H9 (cell line): ENCODE measurements at regions not wholly inside any gene's neighbourhood (a gene's known extent, or its start where the extent isn't known, plus 50 kb on each side); places are given as distances from the start of the nearest gene placed in this dataset.

Source experiments
- DNase-seq: peaks from one replicate; pipeline ENCODE4 v3.0.0-alpha.2; 2017
- H2AFZ ChIP-seq: one replicate; pipeline ENCODE4 v1.6.1; 2013; ENCODE audit warnings: mild to moderate bottlenecking, low read length, control low read depth, moderate library complexity
- H2AK5ac ChIP-seq: 2 replicates; pipeline ENCODE4 v1.6.1; 2013; ENCODE audit warnings: low read length, control low read depth, mixed read lengths; ENCODE audit not compliant: insufficient read length
- H2BK120ac ChIP-seq: one replicate; pipeline ENCODE4 v1.6.1; 2013; ENCODE audit warnings: low read depth, mild to moderate bottlenecking, low read length, control low read depth, inconsistent platforms; ENCODE audit not compliant: poor library complexity, severe bottlenecking
- H2BK12ac ChIP-seq: 2 replicates; pipeline ENCODE4 v1.6.1; 2013; ENCODE audit warnings: low read length, control low read depth, mixed read lengths, low read depth; ENCODE audit not compliant: insufficient read length
- H2BK15ac ChIP-seq: 2 replicates; pipeline ENCODE4 v1.6.1; 2013; ENCODE audit warnings: low read depth, low read length, control low read depth
- H2BK20ac ChIP-seq: one replicate; pipeline ENCODE4 v1.6.1; 2013; ENCODE audit warnings: low read depth, mild to moderate bottlenecking, low read length, control low read depth, inconsistent platforms; ENCODE audit not compliant: poor library complexity, severe bottlenecking
- H2BK5ac ChIP-seq: 2 replicates; pipeline ENCODE4 v1.6.1; 2013; ENCODE audit warnings: low read length, control low read depth, mixed read lengths; ENCODE audit not compliant: insufficient read length
- H3K14ac ChIP-seq: 2 replicates; pipeline ENCODE4 v1.6.1; 2013; ENCODE audit warnings: low read length, control low read depth; ENCODE audit not compliant: insufficient read depth
- H3K18ac ChIP-seq: 2 replicates; pipeline ENCODE4 v1.6.1; 2013; ENCODE audit warnings: low read depth, mild to moderate bottlenecking, mixed read lengths, low read length, control low read depth; ENCODE audit not compliant: insufficient read length
- H3K23ac ChIP-seq: 2 replicates; pipeline ENCODE4 v1.6.1; 2013; ENCODE audit warnings: low read length, control low read depth, mixed read lengths, low read depth; ENCODE audit not compliant: insufficient read length
- H3K23me2 ChIP-seq: 2 replicates; pipeline ENCODE4 v1.6.1; 2013; ENCODE audit warnings: low read depth, mild to moderate bottlenecking, mixed read lengths, low read length, control low read depth; ENCODE audit not compliant: insufficient read length, poor library complexity, severe bottlenecking
- H3K27ac ChIP-seq: 2 replicates; pipeline ENCODE4 v1.5.1; 2013; ENCODE audit warnings: low read length, control low read depth, mixed read lengths, low read depth; ENCODE audit not compliant: insufficient read length
- H3K27me3 ChIP-seq: 2 replicates; pipeline ENCODE4 v1.6.1; 2013; ENCODE audit warnings: low read length, control low read depth, inconsistent platforms; ENCODE audit not compliant: insufficient read depth
- H3K4ac ChIP-seq: 2 replicates; pipeline ENCODE4 v1.6.1; 2013; ENCODE audit warnings: low read depth, mild to moderate bottlenecking, control low read depth, inconsistent platforms, low read length, moderate library complexity
- H3K4me1 ChIP-seq: 2 replicates; pipeline ENCODE4 v1.6.1; 2013; ENCODE audit warnings: low read length, control low read depth, inconsistent platforms; ENCODE audit not compliant: insufficient read depth
- H3K4me2 ChIP-seq: 2 replicates; pipeline ENCODE4 v1.6.1; 2013; ENCODE audit warnings: low read length, control low read depth, mixed read lengths; ENCODE audit not compliant: insufficient read length, insufficient read depth
- H3K56ac ChIP-seq: 2 replicates; pipeline ENCODE4 v1.6.1; 2013; ENCODE audit warnings: low read depth, mild to moderate bottlenecking, mixed read lengths, low read length, control low read depth; ENCODE audit not compliant: insufficient read length
- H3K79me1 ChIP-seq: 2 replicates; pipeline ENCODE4 v1.6.1; 2013; ENCODE audit warnings: low read depth, mild to moderate bottlenecking, moderate library complexity, low read length, control low read depth, inconsistent platforms; ENCODE audit not compliant: insufficient read depth, poor library complexity, severe bottlenecking
- H3K79me2 ChIP-seq: 2 replicates; pipeline ENCODE4 v1.6.1; 2013; ENCODE audit warnings: low read length, control low read depth, inconsistent platforms; ENCODE audit not compliant: insufficient read depth
- H3K9ac ChIP-seq: 2 replicates; pipeline ENCODE4 v1.6.1; 2013; ENCODE audit warnings: low read length, control low read depth, mixed read lengths; ENCODE audit not compliant: insufficient read length; ENCODE audit errors: extremely low read depth
- H3K9me3 ChIP-seq: one replicate; pipeline ENCODE4 v1.6.1; 2013; ENCODE audit warnings: low read depth, low read length, inconsistent platforms; ENCODE audit not compliant: control insufficient read depth
- H3T11ph ChIP-seq: one replicate; pipeline ENCODE4 v1.6.1; 2013; ENCODE audit warnings: mild to moderate bottlenecking, low read length, control low read depth, inconsistent platforms
- H4K20me1 ChIP-seq: one replicate; pipeline ENCODE4 v1.6.1; 2013; ENCODE audit not compliant: control insufficient read depth, insufficient read length, insufficient read depth
- H4K5ac ChIP-seq: 2 replicates; pipeline ENCODE4 v1.6.1; 2013; ENCODE audit warnings: low read depth, mild to moderate bottlenecking, mixed read lengths, low read length, control low read depth; ENCODE audit not compliant: insufficient read length
- H4K8ac ChIP-seq: replicated peaks from 2 replicates; pipeline ENCODE4 v1.6.1; 2013; ENCODE audit warnings: low read length, control low read depth, mixed read lengths, low read depth; ENCODE audit not compliant: insufficient read length
- H4K91ac ChIP-seq: 2 replicates; pipeline ENCODE4 v1.6.1; 2013; ENCODE audit warnings: low read depth, mild to moderate bottlenecking, moderate library complexity, mixed read lengths, low read length, control low read depth; ENCODE audit not compliant: insufficient read length
- H3K27ac Mint-ChIP-seq, 3 experiments: 2 replicates in 2 of 3; 3 replicates in 1 of 3; pipeline ENCODE4 v1.8.0; 2020 to 2021; ENCODE audit warnings: mixed read lengths in 3 of 3, mild to moderate bottlenecking in 1 of 3, moderate library complexity in 1 of 3
- H3K27me3 Mint-ChIP-seq: 2 replicates; pipeline ENCODE4 v1.8.0; 2021; ENCODE audit warnings: low read depth, mild to moderate bottlenecking, moderate library complexity, mixed read lengths
- H3K36me3 Mint-ChIP-seq, 3 experiments: 2 replicates in 2 of 3; 3 replicates in 1 of 3; pipeline ENCODE4 v1.8.0; 2020 to 2021; ENCODE audit warnings: low read depth in 3 of 3, mixed read lengths in 3 of 3; ENCODE audit not compliant: insufficient read depth in 1 of 3
- H3K4me1 Mint-ChIP-seq, 2 experiments: 2 replicates each; pipeline ENCODE4 v1.8.0; 2020; ENCODE audit warnings: mixed read lengths in 2 of 2
- H3K4me3 Mint-ChIP-seq, 2 experiments: 2 replicates in 1 of 2; 3 replicates in 1 of 2; pipeline ENCODE4 v1.8.0; 2020 to 2021; ENCODE audit warnings: mild to moderate bottlenecking in 2 of 2, mixed read lengths in 2 of 2, moderate library complexity in 1 of 2
- H3K9me3 Mint-ChIP-seq, 2 experiments: 2 replicates in 1 of 2; 3 replicates in 1 of 2; pipeline ENCODE4 v1.8.0; 2020; ENCODE audit warnings: mild to moderate bottlenecking in 2 of 2, mixed read lengths in 2 of 2, moderate library complexity in 1 of 2
- WGBS: extraction: QIAGEN DNeasy Blood & Tissue Kit; methylation state at CpG from one replicate; pipeline ENCODE4 v1.1.7; 2013; ENCODE audit warnings: missing lambda C conversion rate, low lambda C conversion rate, mixed read lengths; ENCODE audit not compliant: insufficient read length; ENCODE audit errors: extremely low coverage; 5-methylcytosine and 5-hydroxymethylcytosine counted together
- TF ChIP-seq, protein P1 (sequence below): fragments of 200-600 bp; sonication (generic); conservative IDR thresholded peaks from 3 replicates; pipeline ENCODE4 v1.8.0; 2021; ENCODE audit warnings: antibody characterized with exemption, mild to moderate bottlenecking

DNA sequence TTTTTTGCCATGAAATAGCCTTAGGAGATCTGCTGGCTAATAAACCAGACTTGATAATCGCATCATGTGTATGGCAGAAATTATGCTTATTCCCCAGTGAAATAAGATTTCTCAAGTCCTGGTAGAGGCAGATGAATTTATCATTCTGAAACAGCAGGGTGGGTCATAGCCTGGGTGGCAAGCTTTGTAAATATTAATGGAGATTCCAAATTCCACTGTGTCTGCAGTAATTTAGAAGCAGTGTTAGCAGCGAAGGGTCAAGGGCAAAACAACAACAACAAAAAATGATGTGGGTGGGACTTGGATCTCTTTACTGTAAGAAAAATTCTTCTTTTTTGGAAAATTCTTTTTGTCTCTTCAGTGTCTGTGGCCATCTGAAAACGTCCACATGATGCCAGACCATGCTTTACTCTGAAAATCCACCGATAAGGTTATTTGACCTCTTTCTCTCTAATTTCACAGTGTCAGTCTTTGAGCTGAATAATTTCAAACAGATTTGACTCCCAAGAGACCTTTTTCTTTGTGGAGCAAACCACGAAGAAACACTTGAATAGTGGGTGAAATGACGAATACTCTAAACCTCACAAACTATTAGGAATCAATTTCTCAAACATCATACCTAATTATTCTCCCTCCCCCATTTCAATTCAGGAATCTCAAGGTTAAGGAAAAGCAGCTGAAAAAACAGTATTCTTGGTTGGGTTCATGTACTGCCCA, 106.0 kb upstream of the RPS23 start:
- Histone ChIP-seq H2BK5ac (no peak overlapping the region), H3K9ac (no peak overlapping the region), H3K79me2 (no peaks in the 10 kb centered on the region), H3K79me1 (no peaks in the 10 kb centered on the region), H4K8ac (no peak overlapping the region), H2BK15ac (no peak overlapping the region), H3K4ac (no peak overlapping the region), H2BK12ac (no peak overlapping the region), H3K4me1 (no peaks in the 10 kb centered on the region), H3T11ph (no peak overlapping the region), H4K20me1 (no peaks in the 10 kb centered on the region), H3K14ac (no peak overlapping the region), H3K56ac (no peak overlapping the region), H2BK120ac (no peak overlapping the region), H4K5ac (no peak overlapping the region), H3K9me3 (no peaks in the 10 kb centered on the region), H2BK20ac (no peak overlapping the region), H3K18ac (no peak overlapping the region), H2AK5ac (no peak overlapping the region), H2AFZ (no peak overlapping the region), H3K4me2 (no peak overlapping the region), H3K27ac (no peak overlapping the region), H3K23ac (no peak overlapping the region), H4K91ac (no peak overlapping the region), H3K23me2 (no peaks in the 10 kb centered on the region), H3K27me3 (no peaks in the 10 kb centered on the region)
- no peak for DNase-seq
- Mint-ChIP-seq H3K4me1 (peaks cover 15 to 19% of the 10 kb centered on the region in 2 experiments), H3K27me3 (no peaks in the 10 kb centered on the region), H3K36me3 (peaks cover 4 to 14% (median 11%) of the 10 kb centered on the region in 3 experiments), H3K27ac (no peak overlapping the region), H3K9me3 (peaks cover 13 to 15% of the 10 kb centered on the region in 2 experiments), H3K4me3 (no peak overlapping the region)
- TF ChIP-seq, protein P1, sequence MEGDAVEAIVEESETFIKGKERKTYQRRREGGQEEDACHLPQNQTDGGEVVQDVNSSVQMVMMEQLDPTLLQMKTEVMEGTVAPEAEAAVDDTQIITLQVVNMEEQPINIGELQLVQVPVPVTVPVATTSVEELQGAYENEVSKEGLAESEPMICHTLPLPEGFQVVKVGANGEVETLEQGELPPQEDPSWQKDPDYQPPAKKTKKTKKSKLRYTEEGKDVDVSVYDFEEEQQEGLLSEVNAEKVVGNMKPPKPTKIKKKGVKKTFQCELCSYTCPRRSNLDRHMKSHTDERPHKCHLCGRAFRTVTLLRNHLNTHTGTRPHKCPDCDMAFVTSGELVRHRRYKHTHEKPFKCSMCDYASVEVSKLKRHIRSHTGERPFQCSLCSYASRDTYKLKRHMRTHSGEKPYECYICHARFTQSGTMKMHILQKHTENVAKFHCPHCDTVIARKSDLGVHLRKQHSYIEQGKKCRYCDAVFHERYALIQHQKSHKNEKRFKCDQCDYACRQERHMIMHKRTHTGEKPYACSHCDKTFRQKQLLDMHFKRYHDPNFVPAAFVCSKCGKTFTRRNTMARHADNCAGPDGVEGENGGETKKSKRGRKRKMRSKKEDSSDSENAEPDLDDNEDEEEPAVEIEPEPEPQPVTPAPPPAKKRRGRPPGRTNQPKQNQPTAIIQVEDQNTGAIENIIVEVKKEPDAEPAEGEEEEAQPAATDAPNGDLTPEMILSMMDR = no peak
- WGBS = no CpG with 5 or more reads among the region's 6 CpGs
